ENCODE measurements at regions not wholly inside any gene's neighbourhood (a gene's known extent, or its start where the extent isn't known, plus 50 kb on each side); places are given as distances from the start of the nearest gene placed in this dataset.
"Not testable (repeated sequence)": the region's sequence is repeated elsewhere in the genome, so short reads cannot be mapped to it uniquely, and the experiment has no call there.

GRCh38 chr18:6572192-6572591, 157.3 kb upstream of the ARHGAP28 start:
- not testable (repeated sequence) for DNase-seq

GRCh38 chr18:6574631-6575030, 154.9 kb upstream of the ARHGAP28 start:
- DNase-seq, result no peak

GRCh38 chr18:6575908-6576307, 153.6 kb upstream of the ARHGAP28 start:
- no peak for DNase-seq

GRCh38 chr18:6576718-6577375, 152.7 kb upstream of the ARHGAP28 start:
- DNase-seq, result no peak

GRCh38 chr18:6578686-6579085, 150.8 kb upstream of the ARHGAP28 start:
- DNase-seq, result no peak

- no peak for DNase-seq
These were observed 150.0 kb upstream of the ARHGAP28 start for GRCh38 chr18:6579486-6579885.

GRCh38 chr18:6580401-6580800, 149.1 kb upstream of the ARHGAP28 start:
- no peak for DNase-seq

GRCh38 chr18:6589923-6590322, 139.6 kb upstream of the ARHGAP28 start:
- no peak for DNase-seq

- no peak for DNase-seq
These were observed 139.2 kb upstream of the ARHGAP28 start for GRCh38 chr18:6590326-6590725.

GRCh38 chr18:6591491-6591890, 138.0 kb upstream of the ARHGAP28 start:
- no peak for DNase-seq

GRCh38 chr18:6592522-6592921, 137.0 kb upstream of the ARHGAP28 start:
- no peak for DNase-seq

- DNase-seq, result no peak
These were observed 136.2 kb upstream of the ARHGAP28 start for GRCh38 chr18:6593142-6593885.

GRCh38 chr18:6595666-6596065, 133.8 kb upstream of the ARHGAP28 start:
- no peak for DNase-seq

- no peak for DNase-seq
These were observed 130.9 kb upstream of the ARHGAP28 start for GRCh38 chr18:6598657-6599056.

GRCh38 chr18:6600667-6601167, 128.8 kb upstream of the ARHGAP28 start:
- DNase-seq, result no peak

GRCh38 chr18:6601241-6601640, 128.3 kb upstream of the ARHGAP28 start:
- DNase-seq, result no peak

GRCh38 chr18:6602365-6602764, 127.2 kb upstream of the ARHGAP28 start:
- DNase-seq, result no peak

- no peak for DNase-seq
These were observed 125.0 kb upstream of the ARHGAP28 start for GRCh38 chr18:6604573-6604941.

- DNase-seq, result no peak
These were observed 124.2 kb upstream of the ARHGAP28 start for GRCh38 chr18:6605115-6605869.

- DNase-seq, result no peak
These were observed 123.0 kb upstream of the ARHGAP28 start for GRCh38 chr18:6606411-6607085.

GRCh38 chr18:6607343-6607742, 122.2 kb upstream of the ARHGAP28 start:
- no peak for DNase-seq

- DNase-seq, result no peak
These were observed 119.8 kb upstream of the ARHGAP28 start for GRCh38 chr18:6609666-6610264.
